Mucosa of descending colon (tissue), 3 donors: ENCODE measurements at regions not wholly inside any gene's neighbourhood (a gene's known extent, or its start where the extent isn't known, plus 50 kb on each side); places are given as distances from the start of the nearest gene placed in this dataset.

Experiments
- ATAC-seq: fragments of 200-7000 bp; cut with Tn5 transposase; one replicate; pipeline ENCODE4 v1.9.1; 2020; ENCODE audit warnings: mild to moderate bottlenecking, moderate library complexity
- DNase-seq, 3 donors: peaks; one replicate each; pipeline ENCODE4 v3.0.0-alpha.2; 2020
- H3K36me3 ChIP-seq: fragments of 200-600 bp; one replicate; pipeline ENCODE4 v1.8.0; 2021; ENCODE audit warnings: low read depth, mild to moderate bottlenecking
- H3K4me1 ChIP-seq: fragments of 200-600 bp; one replicate; pipeline ENCODE4 v1.8.0; 2021; ENCODE audit warnings: low read depth, mild to moderate bottlenecking
- H3K4me3 ChIP-seq: fragments of 200-600 bp; one replicate; pipeline ENCODE4 v1.8.0; 2021; ENCODE audit warnings: mild to moderate bottlenecking
- H3K9me3 ChIP-seq: fragments of 200-600 bp; one replicate; pipeline ENCODE4 v1.8.0; 2021; ENCODE audit warnings: mild to moderate bottlenecking
- intact Hi-C, 2 donors: fragments of 100-400 bp; cut with DNase I in 1 of 2; cut with micrococcal nuclease in 1 of 2; formaldehyde crosslinking; loops; one replicate each; pipeline versions ENCODE4 v1.11.0 to v1.11.1; 2022; cut with DNase I, micrococcal nuclease
- TF ChIP-seq, protein P1 (sequence below): fragments of 200-600 bp; IDR thresholded peaks from one replicate; pipeline ENCODE4 v1.8.0; 2022; ENCODE audit warnings: antibody characterized with exemption, mild to moderate bottlenecking
- donor health status: DM: no; HTN: no; CAD: no; lungs with moderate emphysema.
- donor health status: DM: no; HTN: no; CAD: no.
- donor health status: DM: no; HTN: yes; CAD: no.

- Histone ChIP-seq H3K36me3 (no peaks in the 10 kb centered on the region), H3K4me1 (no peaks in the 10 kb centered on the region), H3K4me3 (no peak overlapping the region), H3K9me3 (no peaks in the 10 kb centered on the region)
- TF ChIP-seq, protein P1, sequence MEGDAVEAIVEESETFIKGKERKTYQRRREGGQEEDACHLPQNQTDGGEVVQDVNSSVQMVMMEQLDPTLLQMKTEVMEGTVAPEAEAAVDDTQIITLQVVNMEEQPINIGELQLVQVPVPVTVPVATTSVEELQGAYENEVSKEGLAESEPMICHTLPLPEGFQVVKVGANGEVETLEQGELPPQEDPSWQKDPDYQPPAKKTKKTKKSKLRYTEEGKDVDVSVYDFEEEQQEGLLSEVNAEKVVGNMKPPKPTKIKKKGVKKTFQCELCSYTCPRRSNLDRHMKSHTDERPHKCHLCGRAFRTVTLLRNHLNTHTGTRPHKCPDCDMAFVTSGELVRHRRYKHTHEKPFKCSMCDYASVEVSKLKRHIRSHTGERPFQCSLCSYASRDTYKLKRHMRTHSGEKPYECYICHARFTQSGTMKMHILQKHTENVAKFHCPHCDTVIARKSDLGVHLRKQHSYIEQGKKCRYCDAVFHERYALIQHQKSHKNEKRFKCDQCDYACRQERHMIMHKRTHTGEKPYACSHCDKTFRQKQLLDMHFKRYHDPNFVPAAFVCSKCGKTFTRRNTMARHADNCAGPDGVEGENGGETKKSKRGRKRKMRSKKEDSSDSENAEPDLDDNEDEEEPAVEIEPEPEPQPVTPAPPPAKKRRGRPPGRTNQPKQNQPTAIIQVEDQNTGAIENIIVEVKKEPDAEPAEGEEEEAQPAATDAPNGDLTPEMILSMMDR: no peak
- DNase-seq (no peak), ATAC-seq (no peak)
- intact Hi-C loops: no loop called here
Observed at GRCh38 chr10:80751940-80752339, 214.2 kb downstream of the SH2D4B start.

GRCh38 chr10:80753612-80754011 lies 215.9 kb downstream of the SH2D4B start:
- intact Hi-C loops: no loop called here
- H3K4me3 ChIP-seq: no peak overlapping the region

GRCh38 chr10:80755893-80756292 lies 218.2 kb downstream of the SH2D4B start:
- DNase-seq (no peak), ATAC-seq (no peak)
- H3K4me1 ChIP-seq: no peaks in the 10 kb centered on the region
- H3K4me3 ChIP-seq: no peak overlapping the region
- intact Hi-C loops: no loop called here
- TF ChIP-seq, protein P1: no peak
- no peaks in the 10 kb centered on the region for H3K9me3 ChIP-seq
- H3K36me3 ChIP-seq: no peaks in the 10 kb centered on the region

More at GRCh38 chr10:80753612-80754011, 215.9 kb downstream of the SH2D4B start:
- ATAC-seq: no peak
- TF ChIP-seq, protein P1: no peak
- Histone ChIP-seq H3K36me3 (no peaks in the 10 kb centered on the region), H3K4me1 (no peaks in the 10 kb centered on the region), H3K9me3 (no peaks in the 10 kb centered on the region)
- no peak for DNase-seq

- intact Hi-C loops: no loop called here
- Histone ChIP-seq H3K9me3 (no peaks in the 10 kb centered on the region), H3K36me3 (no peaks in the 10 kb centered on the region), H3K4me1 (no peaks in the 10 kb centered on the region), H3K4me3 (no peak overlapping the region)
- TF ChIP-seq, protein P1: no peak
- DNase-seq (no peak), ATAC-seq (no peak)
Observed at GRCh38 chr10:80759693-80760092, 222.0 kb downstream of the SH2D4B start.

DNA sequence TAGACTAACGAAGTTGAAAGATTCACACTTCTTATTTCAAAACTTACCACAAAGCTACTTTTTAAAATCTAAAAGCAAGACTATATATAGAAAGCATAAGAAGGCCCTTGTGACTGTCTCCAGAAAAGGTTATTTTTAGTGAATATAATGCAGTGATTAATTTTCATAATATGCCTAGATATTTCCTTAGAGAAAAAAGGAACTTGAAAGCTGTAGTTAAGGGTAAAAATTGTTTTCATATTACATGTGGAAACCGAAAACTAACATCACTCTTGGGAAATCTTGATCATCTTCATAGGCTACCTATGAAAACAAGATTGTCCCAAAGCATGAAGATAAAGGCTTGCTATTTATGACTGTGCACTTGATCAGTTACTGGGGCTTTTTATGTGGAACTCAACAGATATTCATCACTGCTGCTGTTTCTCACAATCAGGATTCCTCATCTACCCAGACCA lies 223.2 kb downstream of the SH2D4B start:
- DNase-seq: no peak

More for the DNA sequence above, 223.2 kb downstream of the SH2D4B start:
- no peaks in the 10 kb centered on the region for H3K36me3 ChIP-seq
- intact Hi-C loops: no loop called here
- H3K4me3 ChIP-seq: no peak overlapping the region
- TF ChIP-seq, protein P1: no peak
- H3K4me1 ChIP-seq: no peaks in the 10 kb centered on the region
- H3K9me3 ChIP-seq: no peaks in the 10 kb centered on the region
- ATAC-seq: no peak
